CD4-positive, alpha-beta T cell treated with Interleukin-4 for 1 hour (primary cell): ENCODE measurements at regions not wholly inside any gene's neighbourhood (a gene's known extent, or its start where the extent isn't known, plus 50 kb on each side); places are given as distances from the start of the nearest gene placed in this dataset.
"Not testable (repeated sequence)": the region's sequence is repeated elsewhere in the genome, so short reads cannot be mapped to it uniquely, and the experiment has no call there.

Experiments
- DNase-seq, 2 donors: peaks; one replicate each; pipeline ENCODE4 v3.0.0-alpha.2; 2020 to 2022

DNA sequence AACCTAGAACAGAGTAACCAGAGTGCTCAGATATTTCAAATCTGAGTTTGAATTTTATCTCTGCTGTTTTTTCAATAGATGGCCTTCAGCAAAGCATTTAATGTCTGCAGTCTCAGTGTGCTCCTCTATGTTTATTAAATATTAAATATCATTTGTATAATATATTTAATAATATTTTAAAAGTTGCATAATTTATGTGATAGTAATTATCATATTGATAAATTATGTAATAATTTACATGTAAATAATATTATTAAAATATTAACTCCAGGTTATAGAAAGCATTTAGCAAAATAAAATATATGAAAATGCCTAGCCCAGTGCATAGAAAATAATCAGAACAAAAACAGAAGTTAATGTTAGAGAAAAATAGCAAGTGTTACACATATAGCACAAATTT lies 930.0 kb upstream of the SLC35B3 start:
- no peak for DNase-seq

DNA sequence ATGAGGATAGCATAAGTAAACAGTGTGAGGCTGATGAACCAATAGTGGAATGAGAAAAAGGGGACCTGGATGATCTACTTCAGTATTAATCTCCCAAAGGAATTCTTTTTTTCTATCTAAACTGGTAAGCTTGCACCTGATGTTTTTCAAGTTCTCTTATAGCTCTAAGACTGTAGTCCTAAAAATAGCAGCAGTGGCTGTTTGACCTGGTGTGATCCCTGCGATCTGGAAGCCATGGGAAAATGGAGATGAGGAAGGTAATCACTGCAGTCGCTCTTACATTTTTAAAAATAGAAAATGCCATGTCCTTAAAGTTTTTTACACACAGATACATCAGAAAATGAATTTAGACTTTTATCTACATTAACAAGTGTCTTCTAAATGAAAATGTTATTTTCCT lies 926.4 kb upstream of the SLC35B3 start:
- DNase-seq = no peak

DNA sequence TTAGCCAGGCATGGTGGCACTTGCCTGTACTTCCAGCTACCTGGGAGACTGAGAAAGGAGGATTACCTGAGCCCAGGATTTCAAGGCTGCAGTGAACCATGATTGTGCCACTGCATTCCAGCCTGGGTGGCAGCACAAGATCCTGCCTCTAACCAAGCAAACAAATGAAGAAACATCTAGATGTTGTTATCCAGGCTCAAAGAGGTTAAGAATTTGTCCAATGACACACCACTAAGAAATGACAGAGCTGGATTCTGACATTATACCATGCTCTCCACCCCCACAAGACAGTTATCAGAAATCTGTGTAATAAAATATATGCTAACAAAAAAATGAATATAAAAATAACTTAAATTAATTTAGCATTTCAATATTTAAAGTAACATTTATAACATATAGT lies 925.5 kb upstream of the SLC35B3 start:
- no peak for DNase-seq

DNA sequence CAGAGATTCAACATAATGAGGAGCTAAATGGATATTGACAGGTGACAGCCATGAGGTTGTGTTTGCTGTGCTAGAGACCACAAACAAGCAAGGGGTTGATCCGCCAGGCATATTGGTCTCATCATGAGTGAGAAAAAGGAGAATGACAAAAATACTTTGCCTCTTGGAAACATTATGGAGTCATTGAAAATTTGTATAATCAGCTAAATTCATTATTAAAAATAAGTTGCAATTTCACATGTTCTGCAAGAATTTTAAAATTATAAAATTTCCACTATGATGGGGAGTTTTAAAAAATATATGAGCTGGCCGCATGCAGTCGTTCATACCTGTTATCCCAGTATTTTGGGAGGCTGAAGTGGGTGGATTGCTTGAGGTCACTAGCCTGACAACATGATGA lies 912.3 kb upstream of the SLC35B3 start:
- no peak for DNase-seq

DNA sequence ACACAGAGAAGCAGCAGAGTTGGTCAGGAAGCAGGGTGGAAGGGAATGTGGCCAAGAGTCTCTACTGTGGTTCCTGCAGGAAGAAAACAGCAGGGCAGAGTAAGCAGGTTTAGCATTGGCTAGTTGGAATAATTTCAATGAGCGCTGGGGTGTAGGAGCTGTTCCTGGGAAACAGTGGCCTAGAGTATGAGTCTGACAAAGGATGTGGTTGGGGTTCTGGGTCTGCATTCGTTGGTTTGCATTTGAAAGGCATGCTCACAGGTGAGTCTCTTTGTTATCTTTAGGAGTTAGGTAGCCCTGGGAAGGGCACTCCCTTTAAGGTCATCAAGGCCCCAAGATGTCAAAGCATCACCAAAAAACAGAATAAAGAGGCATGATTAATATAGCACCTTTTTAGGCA lies 911.6 kb upstream of the SLC35B3 start:
- DNase-seq = no peak

DNA sequence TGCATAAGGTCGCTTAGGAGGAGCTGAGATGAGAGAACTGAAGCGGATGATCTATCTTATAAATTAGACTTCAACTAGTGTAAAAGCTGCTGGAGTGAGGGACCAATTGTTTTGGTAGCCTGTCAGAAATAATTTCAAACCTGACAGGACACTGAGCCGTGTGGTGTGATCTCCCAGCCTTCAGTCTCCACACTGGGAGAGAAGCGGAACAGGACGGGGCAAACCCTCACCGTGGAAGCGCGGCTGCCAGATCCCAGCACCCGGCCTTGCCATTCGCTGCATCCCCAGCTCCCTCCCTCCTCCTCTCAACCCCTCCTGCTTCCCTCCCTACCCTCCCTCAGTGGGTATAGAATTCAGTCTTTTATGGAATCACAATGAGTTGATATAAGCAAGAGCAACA lies 900.1 kb upstream of the SLC35B3 start:
- DNase-seq = no peak

DNA sequence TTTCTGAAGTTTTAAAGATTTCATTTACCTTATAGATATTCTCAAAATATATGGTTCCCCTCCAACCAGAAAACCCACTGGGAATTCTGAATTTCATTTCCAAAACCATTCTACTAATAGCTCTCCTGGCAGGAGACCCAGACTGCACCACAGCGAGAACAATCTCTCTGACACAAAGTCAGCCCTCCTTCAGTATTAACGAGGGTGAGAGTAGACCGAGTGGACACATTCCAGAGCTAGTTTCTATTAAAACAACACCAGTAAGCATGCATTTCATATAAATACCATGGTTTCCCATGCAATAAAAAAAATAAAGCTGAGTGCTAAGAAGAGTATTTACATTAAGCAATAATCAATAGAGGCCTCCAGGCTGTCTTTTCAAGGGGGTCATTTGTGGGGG lies 899.6 kb upstream of the SLC35B3 start:
- no peak for DNase-seq

DNA sequence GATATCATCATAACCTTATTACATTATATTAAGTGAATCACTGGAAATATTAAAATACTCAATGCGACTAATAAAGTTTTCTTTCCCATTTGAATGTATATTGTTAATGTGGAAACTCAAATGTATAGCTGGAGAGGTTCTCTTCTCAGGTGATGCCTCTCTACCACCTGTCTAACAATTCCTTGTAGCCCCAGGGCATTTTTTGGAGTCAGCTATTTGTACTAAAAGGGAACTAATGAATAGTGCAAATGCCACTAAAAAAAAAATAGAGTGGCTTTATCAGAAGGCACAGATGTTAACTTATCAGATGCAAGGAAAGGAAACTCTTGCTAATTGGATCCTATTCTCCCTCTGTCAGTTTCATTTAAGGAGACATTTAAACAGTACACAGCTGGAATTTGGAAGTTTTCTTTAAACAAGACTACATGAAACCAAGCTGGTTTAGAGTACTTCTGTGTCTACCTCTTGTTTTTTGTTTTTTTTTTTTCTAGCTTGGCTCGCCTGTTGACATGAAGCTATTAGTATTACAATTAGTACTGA lies 897.0 kb upstream of the SLC35B3 start:
- DNase-seq = no peak

DNA sequence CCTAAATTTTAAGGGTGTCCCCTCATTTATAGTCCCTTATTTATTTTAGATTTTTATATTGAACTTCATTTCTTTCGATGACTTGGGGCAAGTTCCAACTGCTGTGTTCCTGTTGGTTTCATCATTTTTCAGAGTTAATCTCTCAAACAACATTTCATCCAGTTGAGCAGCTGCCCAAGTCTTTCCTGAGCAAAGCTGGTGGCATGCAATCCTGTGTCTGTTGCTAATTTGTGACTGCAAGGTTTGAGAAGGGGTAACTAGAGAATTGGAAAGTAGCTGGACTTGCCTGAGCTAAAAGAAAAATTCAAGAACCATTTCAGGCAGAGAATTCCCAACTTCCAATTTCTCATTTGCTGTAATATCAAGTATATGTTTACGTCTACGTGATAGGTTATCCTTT lies 881.5 kb upstream of the SLC35B3 start:
- DNase-seq = no peak

DNA sequence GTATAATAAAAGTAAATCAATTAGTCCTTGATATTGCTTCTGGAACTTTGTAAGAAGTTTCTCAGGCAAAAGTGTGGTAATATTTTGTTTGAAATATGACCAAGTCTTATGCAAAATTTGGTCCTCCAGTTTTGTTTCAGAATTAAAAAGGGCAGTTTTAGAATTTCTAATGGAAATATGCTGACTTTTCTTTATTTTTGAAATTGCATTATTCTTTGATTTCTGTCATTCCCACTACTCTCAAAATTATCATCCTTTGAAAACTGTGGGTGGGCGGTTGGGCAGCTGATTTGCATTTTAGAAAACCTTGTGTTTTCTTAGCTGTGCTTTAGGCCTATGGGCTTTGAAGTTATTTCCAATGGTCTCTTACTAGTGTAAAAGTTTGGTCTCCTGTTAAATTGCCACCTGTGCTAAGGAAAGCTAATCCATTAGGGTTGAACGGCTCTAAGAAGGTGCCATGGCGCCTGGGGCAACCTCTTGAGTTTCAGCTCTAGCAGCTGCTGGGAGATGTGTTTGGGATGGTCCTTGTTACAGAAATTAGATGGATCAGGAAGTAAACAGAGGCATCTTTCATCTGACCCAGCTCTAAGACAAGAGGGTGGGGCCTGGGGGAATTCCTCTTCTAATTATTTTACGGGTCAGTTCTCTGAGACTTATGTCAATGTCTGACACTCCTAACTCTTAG lies 880.8 kb upstream of the SLC35B3 start:
- DNase-seq = no peak

DNA sequence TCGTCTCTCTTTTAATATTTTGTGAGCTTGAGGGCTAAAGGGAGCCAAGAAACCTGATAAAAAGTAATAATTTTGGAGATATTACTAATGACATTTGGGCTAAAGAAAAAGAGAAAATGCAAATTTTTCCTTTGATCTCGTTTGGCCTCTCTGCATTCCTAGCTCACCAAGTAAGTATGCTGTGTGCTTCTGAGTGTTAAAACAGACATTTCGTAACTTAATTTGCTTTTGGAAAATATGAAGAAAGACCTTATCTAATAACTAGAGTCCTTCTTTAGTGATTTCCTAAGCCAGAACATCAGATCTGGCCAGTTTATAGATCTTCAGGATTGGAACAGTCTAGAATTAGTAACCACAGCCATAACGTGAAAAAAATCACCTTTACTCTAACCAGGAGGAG lies 872.9 kb upstream of the SLC35B3 start:
- no peak for DNase-seq

DNA sequence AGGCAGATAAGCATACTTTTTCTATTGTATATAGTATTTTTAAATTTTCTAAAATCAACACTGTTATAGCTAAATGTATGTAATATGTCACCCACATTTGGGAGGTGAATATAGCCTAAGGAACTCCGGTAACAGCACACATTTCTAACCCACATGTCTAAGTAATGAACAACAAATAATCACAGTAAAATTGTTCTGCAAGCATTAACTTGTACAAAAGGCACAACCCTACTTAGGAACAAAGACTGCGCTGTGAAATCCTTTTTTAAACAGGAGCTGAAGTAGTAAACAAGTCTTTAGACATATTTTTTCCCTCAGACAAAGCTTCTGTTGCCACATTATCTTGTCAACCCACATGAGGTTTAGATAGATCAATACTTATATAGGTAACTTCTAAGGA lies 872.4 kb upstream of the SLC35B3 start:
- DNase-seq = no peak

DNA sequence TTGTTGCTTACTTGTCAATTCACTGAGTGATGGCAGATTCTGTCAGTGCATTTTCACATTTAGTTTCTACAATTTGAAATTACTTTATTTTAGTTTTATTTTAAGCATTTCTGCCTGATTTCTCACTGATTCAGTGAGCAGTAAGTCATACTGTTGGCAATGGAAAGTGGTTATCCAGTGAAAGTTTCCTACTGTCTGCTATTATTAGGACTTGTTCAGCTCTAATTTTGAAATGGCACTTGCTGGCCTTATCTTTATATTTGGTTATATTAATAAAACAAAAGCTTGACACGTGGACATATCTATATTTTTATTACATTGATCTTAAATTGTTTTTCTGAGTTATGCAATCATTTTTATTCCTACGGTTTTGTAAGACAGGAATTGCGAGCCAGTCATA lies 871.8 kb upstream of the SLC35B3 start:
- DNase-seq = no peak

DNA sequence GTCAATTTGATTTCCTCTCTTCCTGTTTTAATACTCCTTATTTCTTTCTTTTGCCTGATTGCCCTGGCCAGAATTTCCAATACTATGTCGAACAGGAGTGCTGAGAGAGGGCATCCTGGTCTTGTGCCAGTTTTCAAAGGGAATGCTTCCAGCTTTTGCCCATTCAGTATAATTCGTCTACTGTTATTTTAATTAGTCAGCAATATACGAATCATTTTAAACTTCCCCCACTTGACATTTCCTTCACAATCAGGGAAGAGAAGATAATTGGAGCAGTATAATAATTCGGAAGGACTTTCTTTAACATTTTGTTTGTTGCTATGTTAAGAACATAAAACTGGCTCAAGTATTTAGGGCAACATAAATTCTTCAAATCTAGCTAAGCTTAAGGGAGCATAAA lies 860.3 kb upstream of the SLC35B3 start:
- no peak for DNase-seq

DNA sequence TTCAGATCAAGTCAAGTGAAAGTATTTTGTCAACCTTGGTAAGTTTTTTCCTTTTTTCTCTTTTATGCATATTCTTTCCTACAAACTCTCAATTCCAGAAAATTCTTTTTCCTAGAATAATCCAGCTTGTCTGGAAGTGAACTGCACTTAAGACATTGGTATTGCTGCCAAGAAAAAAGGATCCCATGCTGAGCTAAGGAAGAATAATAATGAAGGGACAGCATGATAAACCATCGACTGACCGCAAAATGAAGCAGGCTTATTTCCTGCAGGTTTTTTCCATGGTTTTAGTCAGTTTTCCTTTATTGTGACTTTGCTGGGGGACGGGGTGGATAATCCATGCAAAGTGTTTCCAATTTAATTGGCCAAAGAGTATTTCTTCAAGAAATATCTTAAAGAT lies 857.6 kb upstream of the SLC35B3 start:
- DNase-seq = no peak

DNA sequence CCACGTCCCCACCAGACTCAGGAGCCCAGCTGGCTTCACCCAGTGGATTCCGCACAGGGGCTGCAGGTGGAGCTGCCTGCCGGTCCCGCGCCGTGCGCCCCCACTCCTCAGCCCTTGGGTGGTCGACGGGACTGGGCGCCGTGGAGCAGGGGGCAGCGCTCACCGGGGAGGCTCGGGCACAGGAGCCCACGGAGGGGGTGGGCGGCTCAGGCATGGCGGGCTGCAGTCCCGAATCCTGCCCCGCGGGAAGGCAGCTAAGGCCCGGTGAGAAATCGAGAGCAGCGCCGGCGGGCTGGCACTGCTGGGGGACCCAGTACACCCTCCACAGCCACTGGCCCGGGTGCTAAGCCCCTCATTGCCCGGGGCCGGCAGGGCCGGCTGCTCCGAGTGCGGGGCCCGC lies 855.0 kb upstream of the SLC35B3 start:
- DNase-seq = not testable (repeated sequence)

DNA sequence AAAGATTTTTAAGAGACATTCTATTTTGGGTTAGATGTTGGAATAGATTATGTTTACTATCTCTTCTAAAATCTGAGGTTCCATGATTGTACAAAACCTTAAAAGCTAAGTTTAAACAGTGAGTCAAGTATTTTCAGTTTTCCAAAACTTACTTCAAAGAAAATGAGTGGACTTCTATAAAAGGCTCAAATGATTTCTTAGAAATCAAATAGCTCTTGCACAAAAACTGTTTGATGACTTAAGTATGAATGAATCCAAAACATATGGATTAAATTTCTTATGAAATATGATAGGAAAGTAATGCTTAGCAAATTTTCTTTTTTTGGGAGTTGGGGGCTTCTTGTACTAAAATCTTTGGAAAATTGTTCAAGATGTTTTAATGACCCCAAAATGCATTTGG lies 837.3 kb upstream of the SLC35B3 start:
- no peak for DNase-seq

DNA sequence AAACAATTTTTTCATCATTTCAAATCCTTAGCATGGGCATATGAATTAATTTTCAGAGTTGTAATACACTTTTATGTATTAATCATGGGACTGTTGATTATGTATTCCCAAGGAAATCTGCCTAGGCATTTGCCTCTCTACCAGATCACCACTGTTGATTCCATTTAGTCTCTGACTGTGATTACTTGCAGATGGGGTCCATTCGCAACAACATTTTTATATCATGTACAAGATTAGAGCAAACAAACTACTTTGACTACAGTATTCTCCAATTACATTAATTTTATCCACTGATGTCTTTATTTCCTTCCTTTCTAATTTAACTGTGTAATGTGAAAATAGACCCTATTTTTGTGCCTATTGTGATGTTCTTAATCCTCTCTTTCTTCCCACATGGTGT lies 831.4 kb upstream of the SLC35B3 start:
- no peak for DNase-seq

DNA sequence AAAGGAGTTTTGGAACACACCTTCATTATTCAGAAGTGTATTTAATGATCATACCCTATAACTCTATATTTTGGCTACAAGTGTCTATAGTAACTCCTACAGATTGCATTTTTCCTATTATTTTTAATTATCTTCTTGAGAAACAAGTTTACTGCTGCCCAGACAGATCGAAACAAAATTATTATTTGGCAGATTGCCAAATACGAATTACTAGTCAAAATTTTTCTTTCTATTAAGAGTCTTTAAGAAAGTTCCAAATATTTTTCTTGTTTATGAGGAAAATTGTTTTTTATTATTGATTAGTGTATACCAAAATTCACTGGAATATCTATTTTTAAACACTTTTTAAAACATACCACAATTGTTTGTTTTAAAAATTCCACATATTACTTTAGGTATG lies 821.9 kb upstream of the SLC35B3 start:
- DNase-seq = no peak

DNA sequence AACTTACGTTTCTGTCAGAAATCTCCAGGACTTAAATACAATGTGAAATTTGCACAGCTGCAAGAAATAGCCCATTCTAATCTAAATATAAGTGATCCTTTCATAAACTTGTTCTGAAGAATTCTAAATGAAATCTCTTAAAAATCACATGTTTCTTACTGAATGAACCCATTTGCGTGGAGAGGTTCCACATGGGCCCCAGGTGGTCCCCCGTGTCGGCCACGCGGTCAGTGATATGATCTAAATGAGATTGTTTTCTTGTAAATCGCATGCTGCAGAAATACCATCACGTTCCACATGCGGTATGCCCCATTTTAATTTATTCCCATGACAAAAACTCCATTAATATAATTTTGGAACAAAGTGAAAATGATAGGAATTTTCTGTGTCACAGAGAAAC lies 818.9 kb upstream of the SLC35B3 start:
- DNase-seq = no peak

DNA sequence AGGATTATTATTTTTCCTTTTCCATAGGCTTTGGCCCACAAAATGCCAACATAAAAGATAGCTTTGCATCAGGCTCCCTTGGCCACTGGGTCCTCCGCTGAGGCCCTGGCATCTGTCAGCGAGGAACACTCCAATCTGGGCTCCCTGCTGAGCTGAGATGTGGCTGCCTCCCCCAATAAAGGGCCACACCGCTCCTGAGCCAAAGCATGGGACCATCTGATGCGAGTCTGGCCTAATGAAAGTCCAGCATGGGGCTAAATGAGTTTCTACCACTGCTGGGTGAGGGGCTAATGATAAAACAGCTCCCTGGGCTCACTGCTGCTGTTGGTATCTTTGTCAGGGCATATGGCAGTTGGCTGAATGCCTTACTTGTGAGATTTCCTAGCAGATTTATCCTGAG lies 817.5 kb upstream of the SLC35B3 start:
- no peak for DNase-seq

DNA sequence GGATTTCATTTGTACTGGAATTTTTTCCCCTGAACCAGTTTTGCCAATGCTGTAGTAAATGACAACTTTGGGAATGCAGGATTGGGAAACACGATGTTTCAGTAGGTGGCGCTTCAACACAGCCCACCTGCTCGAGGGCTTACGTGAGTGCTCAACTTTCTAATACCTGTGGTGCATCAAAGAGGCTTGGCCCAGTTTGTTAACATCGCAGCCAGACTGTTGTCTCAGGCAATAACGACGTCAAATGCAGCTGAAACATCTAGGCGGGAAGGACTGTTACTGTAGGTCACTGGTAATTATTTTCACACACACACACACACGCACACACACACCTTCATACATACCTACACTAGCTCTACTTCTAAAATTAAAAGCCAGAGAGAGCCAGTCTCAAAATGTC lies 815.5 kb upstream of the SLC35B3 start:
- no peak for DNase-seq

DNA sequence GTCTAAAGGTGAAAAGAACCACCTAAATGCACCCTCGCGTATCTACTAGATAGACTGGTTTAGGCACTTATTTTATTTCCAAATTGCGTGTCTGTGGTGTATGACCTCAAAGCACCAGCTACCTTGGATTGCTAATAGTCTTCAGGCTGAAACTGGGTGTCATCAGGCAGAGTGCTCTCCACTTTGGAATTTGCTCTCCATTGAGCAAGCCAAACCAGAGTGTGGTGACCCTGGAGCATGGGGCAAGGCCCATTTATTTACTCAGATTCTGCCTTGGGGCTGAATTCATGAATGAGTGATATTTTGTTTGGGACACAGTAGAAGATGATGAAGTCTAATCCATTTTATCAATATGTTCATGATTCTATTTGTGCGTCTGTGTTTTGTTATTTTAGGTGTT lies 812.8 kb upstream of the SLC35B3 start:
- DNase-seq = no peak

DNA sequence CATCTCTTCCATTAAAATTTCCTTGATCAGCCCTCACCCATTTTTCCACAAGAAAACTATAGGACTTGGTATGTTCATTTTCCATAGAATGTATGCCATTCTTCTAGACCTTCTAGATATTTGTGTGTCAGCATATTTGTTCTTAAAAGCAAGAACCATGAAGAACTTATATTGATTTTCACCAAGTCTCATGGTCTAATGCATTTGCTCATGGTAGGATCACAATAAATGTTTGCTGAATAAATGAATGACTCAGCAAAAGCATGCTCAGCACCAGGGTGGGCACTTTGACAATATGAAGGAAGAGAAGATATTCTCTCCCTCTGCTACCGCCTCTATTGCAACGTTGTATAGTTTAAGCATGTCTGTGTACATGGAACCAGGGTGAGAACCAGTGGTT lies 805.5 kb upstream of the SLC35B3 start:
- DNase-seq = no peak

DNA sequence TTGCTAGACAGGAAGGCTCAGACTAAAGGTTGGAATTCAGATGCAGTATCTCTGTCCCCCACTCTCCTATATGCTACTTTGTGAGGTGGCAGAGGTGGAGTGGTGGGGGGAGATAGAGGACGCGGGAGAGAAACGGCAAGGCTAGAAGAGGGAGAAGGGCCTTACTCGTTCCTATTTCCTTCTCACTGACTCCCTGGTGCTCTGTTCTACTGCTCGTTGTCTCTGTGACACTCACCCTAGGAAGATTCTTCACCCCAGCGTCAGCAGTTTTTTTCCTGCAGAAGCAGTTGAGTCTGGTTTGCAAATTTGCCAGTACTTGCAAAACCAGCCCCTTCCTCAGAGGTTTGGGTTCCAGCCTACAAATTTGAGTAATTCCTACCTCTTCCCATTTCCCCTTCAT lies 801.1 kb upstream of the SLC35B3 start:
- DNase-seq = no peak

DNA sequence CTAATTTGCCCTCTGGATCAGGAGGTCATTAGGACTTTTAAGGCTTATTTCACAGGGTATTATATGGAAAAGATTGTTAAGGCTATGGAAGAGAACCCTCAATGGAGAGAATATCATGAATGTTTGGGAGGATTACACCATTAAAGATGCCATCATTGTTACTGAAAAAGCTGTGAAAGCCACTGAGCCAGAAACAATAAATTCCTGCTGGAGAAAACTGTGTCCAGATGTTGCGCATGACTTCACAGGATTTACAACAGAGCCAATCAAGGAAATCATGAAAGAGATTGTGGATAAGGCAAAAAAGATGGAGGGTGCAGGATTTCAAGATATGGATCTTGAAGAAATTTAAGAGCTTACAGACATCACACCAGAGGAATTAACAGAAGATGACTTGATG lies 798.3 kb upstream of the SLC35B3 start:
- no peak for DNase-seq
